NCI-H2171 (cell line): ENCODE measurements at regions not wholly inside any gene's neighbourhood (a gene's known extent, or its start where the extent isn't known, plus 50 kb on each side); places are given as distances from the start of the nearest gene placed in this dataset.
"Not testable (repeated sequence)": the region's sequence is repeated elsewhere in the genome, so short reads cannot be mapped to it uniquely, and the experiment has no call there.

ENCODE experiments used
- DNase-seq: peaks from one replicate; lab custom pipeline; 2025; lab: John Stamatoyannopoulos, UW

DNA sequence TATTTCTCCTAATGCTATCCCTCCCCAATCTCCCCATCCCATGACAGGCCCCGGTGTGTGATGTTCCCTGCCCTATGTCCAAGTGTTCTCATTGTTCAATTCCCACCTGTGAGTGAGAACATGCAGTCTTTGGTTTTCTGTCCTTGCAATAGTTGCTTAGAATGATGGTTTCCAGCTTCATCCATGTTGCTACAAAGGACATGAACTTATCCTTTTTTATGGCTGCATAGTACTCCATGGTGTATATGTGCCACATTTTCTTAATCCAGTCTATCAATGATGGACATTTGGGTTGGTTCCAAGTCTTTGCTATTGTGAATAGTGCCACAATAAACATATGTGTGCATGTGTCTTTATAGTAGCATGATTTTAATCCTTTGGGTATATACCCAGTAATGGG, 51.3 kb upstream of the RIOK2 start:
- not testable (repeated sequence) for DNase-seq

DNA sequence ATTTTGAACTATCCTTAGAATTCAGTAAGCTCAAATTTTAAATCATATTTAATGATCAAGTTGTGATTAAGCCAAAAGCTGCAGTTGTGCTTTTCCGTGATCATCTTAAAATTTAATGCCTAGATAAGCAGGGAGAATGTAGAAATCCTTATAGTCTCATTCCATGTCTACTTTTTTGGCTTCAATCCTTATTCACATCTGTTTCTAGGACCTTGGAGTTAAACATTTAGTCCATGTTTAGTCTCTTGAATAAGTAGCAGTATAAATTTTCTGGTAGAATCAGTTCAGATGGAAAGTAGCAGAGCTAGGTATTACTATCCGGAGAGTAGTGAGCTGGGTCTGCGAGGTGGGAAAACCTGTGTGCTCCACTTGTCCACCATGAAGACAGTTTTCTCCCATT, 59.3 kb upstream of the RIOK2 start:
- DNase-seq = no peak

- DNase-seq = no peak
These were observed 60.3 kb upstream of the RIOK2 start for GRCh38 chr5:97243353-97243752.

GRCh38 chr5:97245386-97245785, 62.3 kb upstream of the RIOK2 start:
- DNase-seq = no peak

DNA sequence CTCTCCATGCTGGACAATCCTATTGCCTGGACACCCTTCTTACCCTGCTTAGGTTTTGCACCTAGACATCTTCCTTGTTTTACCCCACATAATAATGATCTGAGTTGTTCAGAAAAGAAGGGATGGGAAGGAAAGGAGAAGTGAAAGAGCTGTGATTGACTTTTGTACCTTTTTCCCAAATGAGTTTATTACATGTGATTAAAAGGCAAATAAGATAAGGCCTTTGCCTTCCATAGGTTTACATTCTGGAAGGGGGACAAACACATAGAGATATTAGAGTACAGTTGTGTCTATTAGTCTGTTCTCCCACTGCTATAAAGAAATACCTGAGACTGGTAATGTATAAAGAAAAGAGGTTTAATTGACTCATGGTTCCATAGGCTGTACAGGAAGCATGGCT, 67.1 kb upstream of the RIOK2 start:
- no peak for DNase-seq

DNA sequence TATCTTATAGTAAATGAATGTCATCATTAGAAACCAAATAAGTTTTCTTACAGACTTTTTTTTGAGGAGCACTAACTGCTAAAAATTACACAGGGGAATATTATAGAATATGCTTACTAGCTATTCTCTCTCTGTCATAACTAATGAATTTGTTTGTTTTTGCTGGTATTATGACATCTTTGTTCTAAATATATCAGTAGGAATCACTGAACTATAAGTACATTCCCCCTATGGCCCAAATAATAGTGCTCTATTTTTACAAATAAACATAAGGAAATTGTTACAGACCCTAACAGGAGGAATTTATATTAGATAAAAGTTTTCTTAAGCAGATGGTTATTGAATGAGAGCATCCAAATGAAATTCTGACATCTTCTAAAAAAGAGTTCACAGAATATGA, 83.0 kb upstream of the RIOK2 start:
- DNase-seq = no peak

DNA sequence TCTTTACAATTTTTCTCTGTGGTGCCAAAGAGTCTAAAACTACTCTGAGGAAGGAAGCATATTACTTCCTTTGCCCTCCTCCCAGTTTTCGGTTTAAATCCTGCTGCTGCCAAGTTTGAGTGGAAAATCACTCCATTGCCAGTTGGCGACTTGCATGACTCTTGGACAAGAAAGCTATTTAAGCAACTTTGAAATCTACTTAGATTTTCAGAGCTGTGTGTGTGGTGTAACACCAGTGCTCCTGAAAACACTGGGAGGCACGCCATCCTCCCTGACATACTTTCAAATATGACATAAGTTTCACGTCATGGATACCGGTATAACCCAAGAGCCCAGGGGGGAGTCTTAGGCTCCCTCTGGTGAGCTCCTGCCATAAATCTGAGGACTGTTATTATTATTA, 83.5 kb upstream of the RIOK2 start:
- DNase-seq = no peak

GRCh38 chr5:97267767-97268166, 84.7 kb upstream of the RIOK2 start:
- DNase-seq = no peak

- DNase-seq = no peak
These were observed 93.5 kb upstream of the RIOK2 start for GRCh38 chr5:97276474-97277120.

GRCh38 chr5:97281257-97281656, 98.2 kb upstream of the RIOK2 start:
- DNase-seq = no peak

GRCh38 chr5:97297063-97297703, 114.1 kb upstream of the RIOK2 start:
- no peak for DNase-seq

- no peak for DNase-seq
These were observed 114.7 kb upstream of the RIOK2 start for GRCh38 chr5:97297704-97298091.

- DNase-seq = not testable (repeated sequence)
These were observed 118.1 kb upstream of the RIOK2 start for GRCh38 chr5:97301181-97301580.

DNA sequence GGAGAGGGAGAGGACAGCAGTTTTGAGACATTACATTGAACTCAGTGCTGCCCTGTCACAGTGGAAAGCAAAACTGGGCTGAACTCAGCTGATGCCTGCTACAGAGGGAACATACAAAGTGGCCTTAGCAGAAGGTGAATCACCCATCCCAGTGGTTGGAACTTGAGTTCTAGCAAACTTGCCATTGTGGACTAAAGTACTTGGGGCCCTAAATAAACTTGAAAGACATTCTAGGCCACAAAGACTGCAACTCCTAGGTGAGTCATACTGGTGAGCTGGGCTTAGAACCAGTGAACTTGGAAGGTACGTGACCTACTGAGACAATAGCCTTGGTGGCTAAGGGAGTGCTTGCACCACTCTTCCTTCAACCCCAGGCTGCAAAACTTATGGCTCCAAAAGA, 155.7 kb upstream of the RIOK2 start:
- no peak for DNase-seq

DNA sequence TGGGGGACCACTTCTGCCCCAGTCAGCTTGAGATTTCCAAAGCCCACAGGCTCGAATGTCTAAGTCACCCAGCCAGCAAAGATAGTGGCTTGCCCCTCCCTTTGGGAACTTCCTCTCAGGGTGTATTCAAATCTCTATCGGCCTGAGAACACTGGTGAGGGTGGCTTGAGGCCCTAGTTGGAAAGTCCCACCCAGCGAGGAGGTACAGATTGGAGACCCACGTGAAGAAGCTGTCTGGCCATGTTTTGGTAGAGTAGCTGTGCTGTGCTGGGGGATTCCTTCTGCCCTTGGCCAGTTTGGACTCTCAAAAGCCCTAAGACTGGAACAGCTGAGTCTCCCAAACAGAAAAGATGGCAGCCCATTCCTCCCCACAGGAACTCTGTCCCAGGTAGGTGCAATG, 172.7 kb upstream of the RIOK2 start:
- DNase-seq = no peak

DNA sequence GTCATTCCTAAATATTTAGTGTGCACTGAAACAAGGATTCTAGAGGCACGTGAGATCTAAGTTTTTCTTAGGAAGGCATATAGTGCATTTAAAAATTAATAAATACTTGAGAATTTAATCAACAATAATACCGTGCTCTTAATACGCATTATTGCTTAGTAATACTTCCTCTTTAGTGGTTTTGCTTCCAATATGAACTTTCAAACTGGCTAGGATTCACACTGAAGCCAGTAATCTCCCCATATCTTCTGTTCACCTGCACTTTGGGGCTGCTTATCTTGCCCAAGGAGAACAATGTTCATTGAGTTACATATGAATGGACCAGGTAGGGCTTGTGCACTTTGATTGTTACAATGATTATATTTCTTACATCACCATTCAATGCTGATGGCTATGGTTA, 180.5 kb upstream of the RIOK2 start:
- DNase-seq = no peak

DNA sequence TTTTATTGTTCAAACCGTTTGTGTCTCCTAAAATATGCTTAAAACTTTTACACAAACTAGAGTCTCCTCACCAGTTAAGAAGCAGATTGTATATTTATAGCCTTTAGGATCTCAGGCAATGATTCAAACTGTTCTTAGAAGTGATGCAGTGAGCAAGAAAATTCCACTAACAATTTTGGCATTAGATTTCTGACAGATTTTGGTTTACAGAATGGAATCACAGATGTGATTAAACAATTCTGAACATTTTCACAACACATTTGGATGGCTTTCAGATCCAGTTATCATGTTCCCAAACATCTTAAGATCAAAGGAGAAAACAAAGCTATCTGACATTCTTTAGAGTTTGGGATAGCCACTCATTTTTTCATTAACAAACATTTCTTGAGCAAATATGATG, 181.7 kb upstream of the RIOK2 start:
- no peak for DNase-seq

- no peak for DNase-seq
These were observed 182.3 kb upstream of the RIOK2 start for GRCh38 chr5:97365163-97365845.

DNA sequence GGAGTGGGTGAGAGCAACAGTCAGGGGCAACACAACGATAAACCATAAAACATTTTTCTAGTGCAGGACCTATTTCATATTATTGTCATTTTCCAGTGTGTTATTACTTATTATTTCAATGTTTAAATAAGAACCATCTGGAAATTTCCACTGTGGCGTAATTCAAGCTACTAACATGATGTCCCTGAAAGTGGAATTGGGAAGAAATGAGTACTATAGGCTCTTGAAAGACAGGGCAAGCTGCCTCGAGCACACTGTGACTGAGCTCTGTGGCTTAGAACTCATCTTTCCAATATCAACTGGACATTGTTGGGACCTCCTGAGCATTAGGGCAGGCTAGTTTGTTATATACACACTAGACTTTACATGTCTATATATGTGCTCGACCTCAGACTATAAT, 182.9 kb upstream of the RIOK2 start:
- DNase-seq = no peak

- no peak for DNase-seq
These were observed 192.9 kb upstream of the RIOK2 start for GRCh38 chr5:97375959-97376358.

DNA sequence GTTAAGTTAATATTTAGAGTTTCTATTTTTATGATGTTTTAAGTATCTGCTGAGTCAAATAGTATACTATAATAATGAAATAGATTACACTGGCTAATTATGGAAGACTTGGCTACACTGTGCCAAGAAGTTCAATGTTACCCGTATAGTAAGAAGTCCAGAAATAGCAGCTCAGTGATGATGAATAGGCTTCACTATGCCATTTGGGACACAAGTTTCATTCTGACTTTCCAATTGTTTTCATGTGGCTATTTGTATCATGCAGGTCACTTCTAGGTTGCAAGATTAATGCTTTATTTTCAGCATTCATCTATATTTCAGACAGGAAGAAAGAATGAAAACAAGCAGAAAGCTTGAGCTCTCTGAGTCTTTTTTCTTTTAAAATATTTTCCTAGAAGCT, 194.5 kb upstream of the RIOK2 start:
- no peak for DNase-seq

GRCh38 chr5:97383996-97384395, 200.9 kb upstream of the RIOK2 start:
- DNase-seq = no peak

DNA sequence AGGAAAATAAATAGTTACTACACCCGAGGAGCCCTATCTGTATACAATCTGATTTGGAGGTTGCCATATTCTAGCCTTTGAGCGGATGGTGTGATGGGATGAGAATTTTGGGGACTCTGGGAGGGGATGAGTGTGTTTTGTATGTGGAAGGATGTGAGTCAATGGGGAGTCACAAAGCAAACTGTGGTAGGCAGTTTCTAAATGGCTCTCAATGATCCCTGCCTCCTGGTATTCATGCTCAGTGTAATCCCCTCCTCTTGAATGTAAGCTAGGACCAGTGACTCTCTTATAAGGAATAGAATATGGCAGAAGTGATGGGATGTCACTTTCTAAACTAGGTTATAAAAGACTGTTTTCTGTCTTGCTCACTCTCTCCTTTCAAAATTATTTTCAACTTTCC, 205.7 kb upstream of the RIOK2 start:
- DNase-seq = no peak

GRCh38 chr5:97400537-97400936, 217.5 kb upstream of the RIOK2 start:
- no peak for DNase-seq
